Neural progenitor cell (in vitro differentiated cells): ENCODE measurements at regions not wholly inside any gene's neighbourhood (a gene's known extent, or its start where the extent isn't known, plus 50 kb on each side); places are given as distances from the start of the nearest gene placed in this dataset.

Source experiments
- DNase-seq: peaks from one replicate; pipeline ENCODE4 v3.0.0-alpha.2; 2016; ENCODE audit warnings: low spot score
- H2AFZ ChIP-seq: fragments of 200-600 bp; sonication (generic); replicated peaks from 2 replicates; pipeline ENCODE4 v1.6.1; 2016; ENCODE audit warnings: antibody characterized with exemption
- H3F3A ChIP-seq: fragments of 200-600 bp; sonication (generic); 2 replicates; pipeline ENCODE4 v1.6.1; 2016; ENCODE audit warnings: antibody characterized with exemption, low read depth
- H3K27ac ChIP-seq: fragments of 200-600 bp; sonication (generic); 2 replicates; pipeline ENCODE4 v1.5.1; 2016; ENCODE audit warnings: mild to moderate bottlenecking
- H3K27me3 ChIP-seq: fragments of 200-600 bp; sonication (generic); 2 replicates; pipeline ENCODE4 v1.6.1; 2016; ENCODE audit warnings: mild to moderate bottlenecking, moderate library complexity
- H3K36me3 ChIP-seq: fragments of 200-600 bp; sonication (generic); 2 replicates; pipeline ENCODE4 v1.5.1; 2016
- H3K4me1 ChIP-seq: fragments of 200-600 bp; sonication (generic); 2 replicates; pipeline ENCODE4 v1.6.1; 2016; ENCODE audit warnings: mixed run types
- H3K4me2 ChIP-seq: fragments of 200-600 bp; sonication (generic); 2 replicates; pipeline ENCODE4 v1.6.1; 2016
- H3K4me3 ChIP-seq: fragments of 200-600 bp; sonication (generic); 2 replicates; pipeline ENCODE4 v1.5.1; 2016
- H3K79me2 ChIP-seq: fragments of 200-600 bp; sonication (generic); 2 replicates; pipeline ENCODE4 v1.6.1; 2016; ENCODE audit warnings: low read depth
- H3K9ac ChIP-seq: fragments of 200-600 bp; sonication (generic); 2 replicates; pipeline ENCODE4 v1.6.1; 2016
- H3K9me3 ChIP-seq: fragments of 200-600 bp; sonication (generic); 2 replicates; pipeline ENCODE4 v1.5.1; 2016; ENCODE audit warnings: low read depth
- H4K20me1 ChIP-seq: fragments of 200-600 bp; sonication (generic); 2 replicates; pipeline ENCODE4 v1.6.1; 2016; ENCODE audit warnings: low read depth
- H3K27ac Mint-ChIP-seq: 3 replicates; pipeline ENCODE4 v1.8.0; 2021; ENCODE audit warnings: mixed read lengths
- H3K27me3 Mint-ChIP-seq: 2 replicates; pipeline ENCODE4 v1.8.0; 2022; ENCODE audit warnings: low read depth, mild to moderate bottlenecking, inconsistent platforms, moderate library complexity, mixed read lengths; ENCODE audit not compliant: insufficient read depth
- H3K36me3 Mint-ChIP-seq: 3 replicates; pipeline ENCODE4 v1.8.0; 2021; ENCODE audit warnings: mixed read lengths
- H3K4me1 Mint-ChIP-seq: 3 replicates; pipeline ENCODE4 v1.8.0; 2021; ENCODE audit warnings: mixed read lengths
- H3K4me3 Mint-ChIP-seq: 3 replicates; pipeline ENCODE4 v1.8.0; 2021; ENCODE audit warnings: mild to moderate bottlenecking, moderate library complexity, mixed read lengths
- H3K9me3 Mint-ChIP-seq: 3 replicates; pipeline ENCODE4 v1.8.0; 2020; ENCODE audit warnings: mixed read lengths
- EZH2 ChIP-seq: fragments of 200-600 bp; sonication (generic); IDR thresholded peaks from 2 replicates; pipeline ENCODE4 v1.6.1; 2017; ENCODE audit warnings: antibody characterized with exemption, mild to moderate bottlenecking, moderate library complexity
- EZH2phosphoT487 ChIP-seq: fragments of 200-600 bp; sonication (generic); IDR thresholded peaks from 2 replicates; pipeline ENCODE4 v1.6.1; 2017; ENCODE audit warnings: antibody characterized with exemption
- TF ChIP-seq, protein P1 (sequence below): fragments of 200-600 bp; sonication (generic); IDR thresholded peaks from 2 replicates; pipeline ENCODE4 v1.5.1; 2017; ENCODE audit warnings: antibody characterized with exemption, mild to moderate bottlenecking

- Histone ChIP-seq H2AFZ (no peak overlapping the region), H3K27ac (no peak overlapping the region), H3K4me3 (no peak overlapping the region), H4K20me1 (no peaks in the 10 kb centered on the region), H3K79me2 (no peaks in the 10 kb centered on the region), H3K36me3 (no peaks in the 10 kb centered on the region), H3K9me3 (no peaks in the 10 kb centered on the region), H3F3A (peaks cover 8% of the 10 kb centered on the region), H3K9ac (no peak overlapping the region), H3K4me2 (no peak overlapping the region), H3K4me1 (peaks cover 12% of the 10 kb centered on the region), H3K27me3 (peaks cover 100% of the 10 kb centered on the region)
- DNase-seq, result no peak
- peak overlapping the region; percentile 50 for H3K27ac Mint-ChIP-seq
- H3K4me1 Mint-ChIP-seq, result peaks cover 32% of the 10 kb centered on the region
- no peak overlapping the region for H3K4me3 Mint-ChIP-seq
- peaks cover 2% of the 10 kb centered on the region for H3K27me3 Mint-ChIP-seq
- H3K9me3 Mint-ChIP-seq, result no peaks in the 10 kb centered on the region
- TF ChIP-seq EZH2, result no peak
- no peak for TF ChIP-seq EZH2phosphoT487
- TF ChIP-seq, protein P1, sequence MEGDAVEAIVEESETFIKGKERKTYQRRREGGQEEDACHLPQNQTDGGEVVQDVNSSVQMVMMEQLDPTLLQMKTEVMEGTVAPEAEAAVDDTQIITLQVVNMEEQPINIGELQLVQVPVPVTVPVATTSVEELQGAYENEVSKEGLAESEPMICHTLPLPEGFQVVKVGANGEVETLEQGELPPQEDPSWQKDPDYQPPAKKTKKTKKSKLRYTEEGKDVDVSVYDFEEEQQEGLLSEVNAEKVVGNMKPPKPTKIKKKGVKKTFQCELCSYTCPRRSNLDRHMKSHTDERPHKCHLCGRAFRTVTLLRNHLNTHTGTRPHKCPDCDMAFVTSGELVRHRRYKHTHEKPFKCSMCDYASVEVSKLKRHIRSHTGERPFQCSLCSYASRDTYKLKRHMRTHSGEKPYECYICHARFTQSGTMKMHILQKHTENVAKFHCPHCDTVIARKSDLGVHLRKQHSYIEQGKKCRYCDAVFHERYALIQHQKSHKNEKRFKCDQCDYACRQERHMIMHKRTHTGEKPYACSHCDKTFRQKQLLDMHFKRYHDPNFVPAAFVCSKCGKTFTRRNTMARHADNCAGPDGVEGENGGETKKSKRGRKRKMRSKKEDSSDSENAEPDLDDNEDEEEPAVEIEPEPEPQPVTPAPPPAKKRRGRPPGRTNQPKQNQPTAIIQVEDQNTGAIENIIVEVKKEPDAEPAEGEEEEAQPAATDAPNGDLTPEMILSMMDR, result no peak
- H3K36me3 Mint-ChIP-seq, result no peaks in the 10 kb centered on the region
Observed at GRCh38 chr22:22040472-22040871, 57.9 kb upstream of the TOP3B start.

DNA sequence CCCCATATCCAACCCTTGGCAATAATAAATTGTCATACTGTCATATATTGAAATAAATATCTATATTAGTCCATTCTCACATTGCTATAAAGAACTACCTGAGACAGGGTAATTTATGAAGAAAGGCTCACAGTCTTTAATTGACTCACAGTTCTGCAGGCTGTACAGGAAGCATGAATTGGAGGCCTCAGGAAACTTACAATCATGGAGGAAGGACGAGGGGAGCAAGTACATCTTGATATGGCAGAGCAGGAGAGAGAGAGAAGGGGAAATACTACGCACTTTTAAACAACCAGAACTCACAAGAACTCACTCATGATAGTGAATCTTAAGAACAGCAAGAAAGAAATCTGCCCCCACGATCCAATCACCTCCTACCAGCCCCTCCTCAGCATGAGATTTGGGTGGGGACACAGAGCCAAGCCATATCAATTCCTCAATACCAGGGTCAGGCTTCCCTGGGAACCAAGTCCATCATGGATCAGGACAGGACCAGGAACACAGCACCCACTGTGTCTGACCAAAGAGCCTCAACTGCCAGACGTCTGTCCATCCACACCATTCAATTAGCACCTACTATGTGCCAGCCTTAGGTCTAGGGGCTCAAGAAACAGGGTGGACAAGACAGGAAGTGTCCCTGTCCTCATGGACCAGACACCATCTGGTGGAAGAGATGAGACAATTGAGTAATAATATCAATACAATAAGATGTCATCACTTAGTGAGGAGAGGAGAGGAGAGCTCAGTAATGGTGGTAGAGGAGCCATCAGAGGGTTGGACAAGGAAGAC is 56.9 kb upstream of the TOP3B start:
- Histone ChIP-seq H3K9me3 (no peaks in the 10 kb centered on the region), H3K4me3 (no peak overlapping the region), H3K4me2 (no peak overlapping the region), H3K27me3 (peaks cover 100% of the 10 kb centered on the region), H3K36me3 (no peaks in the 10 kb centered on the region), H3K9ac (no peak overlapping the region), H3K27ac (no peak overlapping the region), H3K79me2 (no peaks in the 10 kb centered on the region), H4K20me1 (no peaks in the 10 kb centered on the region), H3K4me1 (peaks cover 12% of the 10 kb centered on the region), H2AFZ (no peak overlapping the region), H3F3A (peaks cover 8% of the 10 kb centered on the region)
- Mint-ChIP-seq H3K27ac (no peak overlapping the region), H3K4me1 (peaks cover 36% of the 10 kb centered on the region), H3K4me3 (no peak overlapping the region), H3K9me3 (no peaks in the 10 kb centered on the region), H3K36me3 (no peaks in the 10 kb centered on the region), H3K27me3 (no peaks in the 10 kb centered on the region)
- no peak for DNase-seq
- TF ChIP-seq, protein P1, result no peak

- TF ChIP-seq, protein P1, result no peak
- TF ChIP-seq EZH2 (no peak), EZH2phosphoT487 (no peak)
- H3K4me3 ChIP-seq, result no peak overlapping the region
- peaks cover 12% of the 10 kb centered on the region for H3K4me1 ChIP-seq
- DNase-seq, result no peak
- H3K27me3 Mint-ChIP-seq, result no peaks in the 10 kb centered on the region
- peaks cover 100% of the 10 kb centered on the region for H3K27me3 ChIP-seq
- H3K9me3 Mint-ChIP-seq, result no peaks in the 10 kb centered on the region
- H3F3A ChIP-seq, result peaks cover 8% of the 10 kb centered on the region
- H4K20me1 ChIP-seq, result no peaks in the 10 kb centered on the region
- H3K9ac ChIP-seq, result no peak overlapping the region
- no peak overlapping the region for H3K4me3 Mint-ChIP-seq
- peak overlapping the region; percentile 74 for H3K27ac Mint-ChIP-seq
- no peaks in the 10 kb centered on the region for H3K36me3 Mint-ChIP-seq
- H3K9me3 ChIP-seq, result no peaks in the 10 kb centered on the region
- no peaks in the 10 kb centered on the region for H3K36me3 ChIP-seq
- H3K27ac ChIP-seq, result no peak overlapping the region
- no peak overlapping the region for H2AFZ ChIP-seq
- peak overlapping the region; percentile 50 for H3K4me2 ChIP-seq
- no peaks in the 10 kb centered on the region for H3K79me2 ChIP-seq
- peaks cover 43% of the 10 kb centered on the region for H3K4me1 Mint-ChIP-seq
Observed at GRCh38 chr22:22038178-22038880, 55.7 kb upstream of the TOP3B start.
